ENCODE measurements at regions not wholly inside any gene's neighbourhood (a gene's known extent, or its start where the extent isn't known, plus 50 kb on each side); places are given as distances from the start of the nearest gene placed in this dataset.
"Not testable (repeated sequence)": the region's sequence is repeated elsewhere in the genome, so short reads cannot be mapped to it uniquely, and the experiment has no call there.

GRCh38 chr5:115469904-115470516 is 74.6 kb downstream of the FEM1C start:
- DNase-seq, result no peak

- no peak for DNase-seq
Observed at GRCh38 chr5:115467628-115468027, 76.9 kb downstream of the FEM1C start.

- DNase-seq, result no peak
Observed at GRCh38 chr5:115465431-115465830, 79.1 kb downstream of the FEM1C start.

GRCh38 chr5:115463983-115464382 is 80.6 kb downstream of the FEM1C start:
- DNase-seq, result no peak

GRCh38 chr5:115461506-115462290 is 82.9 kb downstream of the FEM1C start:
- DNase-seq, result no peak

GRCh38 chr5:115461093-115461492 is 83.5 kb downstream of the FEM1C start:
- no peak for DNase-seq

GRCh38 chr5:115460472-115460871 is 84.1 kb downstream of the FEM1C start:
- no peak for DNase-seq

- DNase-seq, result no peak
Observed at GRCh38 chr5:115459855-115460341, 84.7 kb downstream of the FEM1C start.

GRCh38 chr5:115458416-115458815 is 86.2 kb downstream of the FEM1C start:
- no peak for DNase-seq

GRCh38 chr5:115458003-115458409 is 86.6 kb downstream of the FEM1C start:
- no peak for DNase-seq

- DNase-seq, result no peak
Observed at GRCh38 chr5:115457571-115457970, 87.0 kb downstream of the FEM1C start.

GRCh38 chr5:115456539-115457040 is 88.0 kb downstream of the FEM1C start:
- DNase-seq, result no peak

GRCh38 chr5:115456056-115456455 is 88.5 kb downstream of the FEM1C start:
- DNase-seq, result no peak

GRCh38 chr5:115455301-115455707 is 89.3 kb downstream of the FEM1C start:
- DNase-seq, result no peak

- no peak for DNase-seq
Observed at GRCh38 chr5:115453391-115454095, 91.0 kb downstream of the FEM1C start.

- no peak for DNase-seq
Observed at GRCh38 chr5:115452536-115453235, 91.9 kb downstream of the FEM1C start.

GRCh38 chr5:115452083-115452482 is 92.5 kb downstream of the FEM1C start:
- no peak for DNase-seq

- no peak for DNase-seq
Observed at GRCh38 chr5:115450741-115451140, 93.8 kb downstream of the FEM1C start.

- not testable (repeated sequence) for DNase-seq
Observed at GRCh38 chr5:115448630-115449029, 95.9 kb downstream of the FEM1C start.

- DNase-seq, result no peak
Observed at GRCh38 chr5:115440782-115441451, 103.7 kb downstream of the FEM1C start.

- no peak for DNase-seq
Observed at GRCh38 chr5:115439639-115440038, 104.9 kb downstream of the FEM1C start.

GRCh38 chr5:115439042-115439441 is 105.5 kb downstream of the FEM1C start:
- no peak for DNase-seq

Data from NCI-H1092 treated with DMSO at 0.1 percent for 48 hours (cell line).